ENCODE measurements at regions not wholly inside any gene's neighbourhood (a gene's known extent, or its start where the extent isn't known, plus 50 kb on each side); places are given as distances from the start of the nearest gene placed in this dataset.

DNA sequence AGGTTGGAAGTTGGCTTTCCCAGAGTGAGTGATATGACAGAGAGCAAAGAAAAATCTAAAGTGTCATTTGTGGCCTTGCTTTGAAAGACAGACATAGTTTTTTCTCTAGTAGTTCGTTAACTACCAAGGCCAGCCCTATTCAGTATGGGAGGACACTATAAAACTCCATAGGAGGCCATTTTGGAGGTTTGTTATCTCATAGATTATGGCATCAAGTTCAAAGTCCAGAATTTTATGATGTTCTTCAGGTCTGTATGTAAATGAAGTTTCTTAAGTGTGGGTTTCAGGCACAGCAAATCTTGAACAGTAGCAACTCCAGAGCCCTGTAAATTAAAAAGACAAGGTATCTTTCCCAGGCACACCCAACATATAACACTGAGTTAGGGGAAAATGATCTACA is 437.1 kb downstream of the PLPP3 start:
- no peaks in the 10 kb centered on the region for H3K36me3 ChIP-seq (ENCODE audit: control insufficient read depth in 1 of 2, insufficient read depth in 2 of 2, low read length in 1 of 2)
- DNase-seq, result no peak
- peaks cover 1 to 10% of the 10 kb centered on the region in 2 donors for H3K4me1 ChIP-seq (ENCODE audit: control insufficient read depth in 1 of 2, insufficient read depth in 2 of 2, low read length in 2 of 2)
- no peaks in the 10 kb centered on the region for H3K27me3 ChIP-seq (ENCODE audit: control insufficient read depth in 1 of 2, insufficient read depth in 2 of 2, low read length in 1 of 2)
- no peak for ATAC-seq (ENCODE audit: low FRiP score)
- 95 to 100% methylated on average over 1 of the region's 1 CpG for WGBS, 2 donors
- intact Hi-C loops (cut with DNase I), result no loop called here
- H3K9me3 ChIP-seq (ENCODE audit: control insufficient read depth, low read length), result no peaks in the 10 kb centered on the region
- H3K4me3 ChIP-seq (ENCODE audit: low read length in 2 of 2), result no peak overlapping the region
- no peak overlapping the region for H3K27ac ChIP-seq (ENCODE audit: low read depth in 1 of 2, low read length in 2 of 2)

DNA sequence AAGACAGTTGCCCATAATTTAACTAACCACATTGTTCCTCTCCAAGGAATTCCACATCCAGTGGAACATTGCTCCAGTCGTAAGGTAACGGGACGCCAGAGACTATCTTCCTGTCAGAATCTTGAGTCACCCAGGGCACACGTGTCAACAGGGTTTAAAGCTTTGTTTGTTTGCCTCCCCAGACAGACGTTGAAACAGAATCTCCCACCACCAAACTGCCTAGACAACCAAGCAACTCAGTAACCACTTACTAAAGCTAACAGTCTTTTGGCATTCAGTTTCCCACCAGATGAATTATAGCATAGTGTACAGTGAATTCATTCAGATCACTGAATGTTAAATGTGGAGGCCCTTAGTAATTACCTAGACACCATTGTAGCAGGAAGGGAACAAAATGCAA is 439.5 kb downstream of the PLPP3 start:
- Histone ChIP-seq H3K4me1 (ENCODE audit: control insufficient read depth in 1 of 2, insufficient read depth in 2 of 2, low read length in 2 of 2) (peaks cover 0 to 1% of the 10 kb centered on the region in 2 donors), H3K36me3 (ENCODE audit: control insufficient read depth in 1 of 2, insufficient read depth in 2 of 2, low read length in 1 of 2) (no peaks in the 10 kb centered on the region), H3K27me3 (ENCODE audit: control insufficient read depth in 1 of 2, insufficient read depth in 2 of 2, low read length in 1 of 2) (no peaks in the 10 kb centered on the region), H3K9me3 (ENCODE audit: control insufficient read depth, low read length) (no peaks in the 10 kb centered on the region), H3K4me3 (ENCODE audit: low read length in 2 of 2) (no peak overlapping the region), H3K27ac (ENCODE audit: low read depth in 1 of 2, low read length in 2 of 2) (no peak overlapping the region)
- ATAC-seq (ENCODE audit: low FRiP score), result no peak
- intact Hi-C loops (cut with DNase I), result no loop called here
- DNase-seq, result no peak
- WGBS, 2 donors, result 78 to 85% methylated on average over 5 of the region's 5 CpGs

DNA sequence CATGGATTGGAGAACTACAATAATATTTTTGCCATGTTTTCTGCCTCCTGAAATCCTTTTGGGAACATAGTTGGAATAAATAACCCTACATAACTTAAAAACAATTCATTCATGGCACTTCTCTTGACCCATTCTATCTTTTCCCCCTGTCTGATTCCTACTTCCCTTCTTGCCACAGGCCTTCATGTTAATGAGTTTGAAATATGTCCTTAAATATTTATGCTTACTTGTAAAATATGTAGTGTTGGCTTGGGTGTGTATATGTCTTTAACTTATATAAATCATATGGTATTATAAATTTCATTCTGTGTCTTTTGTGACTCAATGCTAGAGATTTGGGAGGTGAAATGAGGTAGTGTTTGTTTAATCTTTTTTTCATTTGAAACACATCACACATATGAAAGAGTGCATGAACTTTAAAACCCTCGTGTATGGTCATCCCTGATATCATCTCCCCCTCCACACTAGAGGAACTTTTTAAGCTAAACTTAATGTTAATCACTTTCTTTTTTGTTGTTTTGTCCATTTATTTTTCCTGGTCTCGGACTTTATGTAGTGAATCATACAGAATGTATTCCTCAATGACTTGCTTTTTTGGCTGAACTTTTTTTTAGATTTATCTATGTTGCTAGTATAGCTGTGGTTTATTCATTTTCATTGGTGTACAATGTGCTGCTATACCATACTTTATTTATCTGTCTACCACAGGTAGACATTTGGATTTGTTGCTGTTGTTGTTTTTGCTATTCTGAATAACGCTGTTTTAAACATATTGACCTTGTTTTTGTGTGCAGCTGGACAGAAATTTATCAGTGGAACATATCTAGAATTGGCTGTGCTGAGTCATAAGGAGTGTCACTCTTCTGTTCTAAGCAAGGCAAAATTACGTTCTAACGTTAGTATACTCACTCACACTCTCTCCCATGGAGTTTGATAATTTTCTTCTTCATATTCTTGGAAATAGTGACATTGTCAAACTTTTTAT is 441.6 kb downstream of the PLPP3 start:
- 64 to 70% methylated on average over 5 of the region's 5 CpGs for WGBS, 2 donors
- no peak for DNase-seq
- H3K27ac ChIP-seq (ENCODE audit: low read depth in 1 of 2, low read length in 2 of 2), result no peak overlapping the region
- no peak for ATAC-seq (ENCODE audit: low FRiP score)
- no peaks in the 10 kb centered on the region for H3K27me3 ChIP-seq (ENCODE audit: control insufficient read depth in 1 of 2, insufficient read depth in 2 of 2, low read length in 1 of 2)
- no peaks in the 10 kb centered on the region for H3K36me3 ChIP-seq (ENCODE audit: control insufficient read depth in 1 of 2, insufficient read depth in 2 of 2, low read length in 1 of 2)
- H3K4me3 ChIP-seq (ENCODE audit: low read length in 2 of 2), result no peak overlapping the region
- no peaks in the 10 kb centered on the region for H3K4me1 ChIP-seq (ENCODE audit: control insufficient read depth in 1 of 2, insufficient read depth in 2 of 2, low read length in 2 of 2)
- intact Hi-C loops (cut with DNase I), result no loop called here
- peaks cover 1% of the 10 kb centered on the region for H3K9me3 ChIP-seq (ENCODE audit: control insufficient read depth, low read length)

DNA sequence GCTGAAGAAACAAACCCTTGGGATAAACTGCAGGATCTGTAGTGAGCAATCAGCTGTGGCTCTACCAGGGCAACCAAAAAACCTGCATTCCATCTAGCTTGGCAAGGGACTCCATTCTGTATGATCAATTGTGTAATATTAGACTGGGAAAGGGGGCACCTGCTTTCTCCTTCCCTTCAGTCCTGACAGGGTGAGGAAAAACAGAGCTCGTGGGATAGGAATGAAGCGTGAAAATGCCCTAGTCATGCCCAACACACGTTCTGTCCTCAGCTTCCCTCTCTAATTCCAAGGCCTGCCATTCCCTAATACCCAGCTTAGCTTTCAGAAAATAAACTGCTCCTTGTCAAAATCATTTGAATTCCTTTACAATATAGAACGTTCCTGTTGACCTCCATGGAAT is 442.3 kb downstream of the PLPP3 start:
- Histone ChIP-seq H3K27ac (ENCODE audit: low read depth in 1 of 2, low read length in 2 of 2) (no peak overlapping the region), H3K36me3 (ENCODE audit: control insufficient read depth in 1 of 2, insufficient read depth in 2 of 2, low read length in 1 of 2) (no peaks in the 10 kb centered on the region), H3K4me3 (ENCODE audit: low read length in 2 of 2) (no peak overlapping the region), H3K27me3 (ENCODE audit: control insufficient read depth in 1 of 2, insufficient read depth in 2 of 2, low read length in 1 of 2) (no peaks in the 10 kb centered on the region), H3K4me1 (ENCODE audit: control insufficient read depth in 1 of 2, insufficient read depth in 2 of 2, low read length in 2 of 2) (no peaks in the 10 kb centered on the region), H3K9me3 (ENCODE audit: control insufficient read depth, low read length) (peaks cover 1% of the 10 kb centered on the region)
- WGBS, 2 donors, result 67 to 68% methylated on average over 4 of the region's 4 CpGs
- intact Hi-C loops (cut with DNase I), result no loop called here
- no peak for ATAC-seq (ENCODE audit: low FRiP score)
- DNase-seq, result no peak

DNA sequence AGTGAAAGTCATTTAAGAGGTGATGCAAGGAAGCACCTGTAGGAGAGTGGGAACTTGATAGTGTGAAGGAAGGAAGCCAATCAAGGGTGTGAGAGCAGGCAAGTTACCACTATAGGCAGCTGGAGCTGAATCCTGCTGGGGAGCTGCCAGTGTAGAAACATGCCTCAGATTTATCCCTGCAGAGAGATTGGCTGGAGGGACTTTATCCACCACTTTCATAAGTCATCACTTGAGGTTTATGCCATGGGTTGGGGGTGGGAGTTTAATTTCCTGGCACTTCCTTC is 443.6 kb downstream of the PLPP3 start:
- no peaks in the 10 kb centered on the region for H3K4me1 ChIP-seq (ENCODE audit: control insufficient read depth in 1 of 2, insufficient read depth in 2 of 2, low read length in 2 of 2)
- ATAC-seq (ENCODE audit: low FRiP score) (no peak), DNase-seq (no peak)
- no peak overlapping the region for H3K27ac ChIP-seq (ENCODE audit: low read depth in 1 of 2, low read length in 2 of 2)
- peaks cover 1% of the 10 kb centered on the region for H3K9me3 ChIP-seq (ENCODE audit: control insufficient read depth, low read length)
- H3K27me3 ChIP-seq (ENCODE audit: control insufficient read depth in 1 of 2, insufficient read depth in 2 of 2, low read length in 1 of 2), result no peaks in the 10 kb centered on the region
- H3K4me3 ChIP-seq (ENCODE audit: low read length in 2 of 2), result no peak overlapping the region
- H3K36me3 ChIP-seq (ENCODE audit: control insufficient read depth in 1 of 2, insufficient read depth in 2 of 2, low read length in 1 of 2), result no peaks in the 10 kb centered on the region
- intact Hi-C loops (cut with DNase I), result no loop called here

DNA sequence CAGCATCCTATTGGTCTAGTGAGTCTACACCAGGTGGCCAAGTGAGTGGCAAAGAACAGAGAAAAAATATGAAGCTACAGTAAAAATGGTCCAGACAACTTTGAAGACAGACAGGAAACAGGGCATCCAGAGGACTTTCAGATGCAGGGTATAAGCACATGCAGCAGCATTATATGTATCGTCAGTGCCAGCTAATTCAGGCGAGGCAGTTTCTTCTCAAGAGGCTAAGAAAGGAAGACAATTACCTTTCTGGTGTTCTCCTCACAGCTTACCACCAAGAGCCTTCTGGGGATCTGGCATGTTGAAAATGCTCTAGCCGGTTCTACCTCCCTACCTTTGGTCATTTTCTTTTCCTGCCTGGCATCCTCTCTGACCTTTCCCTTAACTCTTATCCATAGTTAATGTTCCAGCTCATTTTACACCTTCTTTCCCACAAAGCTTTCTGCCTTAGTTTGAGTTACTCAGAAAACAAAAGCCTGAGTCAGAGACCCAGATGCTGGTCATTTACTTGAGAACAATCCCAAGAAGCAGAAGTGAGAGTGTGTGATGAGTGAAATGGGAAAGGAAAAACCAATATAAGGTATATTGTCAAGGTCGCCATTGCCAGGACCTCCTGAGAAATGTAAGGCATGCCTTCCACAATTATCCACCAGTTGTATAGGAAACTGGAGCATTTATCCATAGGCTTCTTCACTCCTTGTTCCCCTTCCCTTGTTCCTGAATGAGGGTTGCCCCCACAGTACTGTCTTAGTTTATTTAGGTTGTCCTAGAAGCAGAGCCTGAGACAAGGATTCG is 444.1 kb downstream of the PLPP3 start:
- DNase-seq, result no peak
- H3K4me1 ChIP-seq (ENCODE audit: control insufficient read depth in 1 of 2, insufficient read depth in 2 of 2, low read length in 2 of 2), result no peaks in the 10 kb centered on the region
- 94 to 97% methylated on average over 5 of the region's 5 CpGs for WGBS, 2 donors
- intact Hi-C loops (cut with DNase I), result no loop called here
- ATAC-seq (ENCODE audit: low FRiP score), result no peak
- no peaks in the 10 kb centered on the region for H3K27me3 ChIP-seq (ENCODE audit: control insufficient read depth in 1 of 2, insufficient read depth in 2 of 2, low read length in 1 of 2)
- H3K36me3 ChIP-seq (ENCODE audit: control insufficient read depth in 1 of 2, insufficient read depth in 2 of 2, low read length in 1 of 2), result no peaks in the 10 kb centered on the region
- no peak overlapping the region for H3K4me3 ChIP-seq (ENCODE audit: low read length in 2 of 2)
- H3K9me3 ChIP-seq (ENCODE audit: control insufficient read depth, low read length), result peaks cover 1% of the 10 kb centered on the region
- H3K27ac ChIP-seq (ENCODE audit: low read depth in 1 of 2, low read length in 2 of 2), result no peak overlapping the region

DNA sequence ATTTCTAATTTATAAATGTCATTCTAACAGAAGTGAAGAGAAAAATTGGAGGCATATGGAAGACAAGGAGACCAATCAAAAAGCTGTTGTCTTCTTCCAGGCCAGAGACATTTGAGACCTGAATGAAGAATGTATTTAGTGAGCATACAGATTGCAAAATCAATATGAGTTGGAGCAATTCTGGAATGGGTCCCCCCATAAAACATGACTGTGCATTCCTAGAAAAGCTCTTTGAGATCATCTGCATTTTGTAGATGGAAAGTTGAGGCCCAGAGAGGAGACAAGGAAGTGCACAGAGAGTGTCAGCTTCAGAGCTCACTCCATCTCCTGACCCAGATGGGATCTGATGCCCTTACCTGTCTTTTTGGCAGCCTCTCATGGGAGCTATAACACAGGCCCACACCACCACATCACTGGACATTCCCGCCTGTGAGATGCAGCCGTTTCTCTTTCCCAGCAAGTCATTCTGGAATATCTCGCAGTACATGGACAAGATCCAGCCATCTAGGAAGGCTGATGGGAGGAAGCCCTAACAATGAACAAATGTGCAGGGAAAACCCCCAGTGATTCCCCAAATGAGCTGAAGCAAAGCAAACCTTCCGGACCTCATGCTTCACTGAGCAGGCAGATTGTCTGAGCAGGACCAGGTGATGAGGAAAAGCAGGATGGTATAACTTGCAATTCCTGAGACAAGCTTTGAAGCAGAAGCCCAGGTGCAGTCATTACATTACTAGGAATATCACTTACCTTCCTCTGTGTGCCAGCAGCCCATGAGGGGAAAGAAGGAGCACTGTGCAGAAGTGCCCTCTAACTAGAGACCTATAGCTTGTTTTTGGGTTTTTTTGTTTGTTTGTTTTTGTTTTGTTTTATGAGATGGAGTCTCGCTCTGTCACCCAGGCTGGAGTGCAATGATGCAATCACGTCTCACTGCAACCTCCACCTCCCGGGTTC is 445.6 kb downstream of the PLPP3 start:
- Histone ChIP-seq H3K9me3 (ENCODE audit: control insufficient read depth, low read length) (peaks cover 1% of the 10 kb centered on the region), H3K4me3 (ENCODE audit: low read length in 2 of 2) (no peak overlapping the region), H3K27ac (ENCODE audit: low read depth in 1 of 2, low read length in 2 of 2) (no peak overlapping the region), H3K4me1 (ENCODE audit: control insufficient read depth in 1 of 2, insufficient read depth in 2 of 2, low read length in 2 of 2) (peaks cover 0 to 2% of the 10 kb centered on the region in 2 donors), H3K27me3 (ENCODE audit: control insufficient read depth in 1 of 2, insufficient read depth in 2 of 2, low read length in 1 of 2) (no peaks in the 10 kb centered on the region), H3K36me3 (ENCODE audit: control insufficient read depth in 1 of 2, insufficient read depth in 2 of 2, low read length in 1 of 2) (no peaks in the 10 kb centered on the region)
- no peak for DNase-seq
- intact Hi-C loops (cut with DNase I), result no loop called here
- 95% methylated on average over 7 of the region's 7 CpGs for WGBS, 2 donors
- no peak for ATAC-seq (ENCODE audit: low FRiP score)

DNA sequence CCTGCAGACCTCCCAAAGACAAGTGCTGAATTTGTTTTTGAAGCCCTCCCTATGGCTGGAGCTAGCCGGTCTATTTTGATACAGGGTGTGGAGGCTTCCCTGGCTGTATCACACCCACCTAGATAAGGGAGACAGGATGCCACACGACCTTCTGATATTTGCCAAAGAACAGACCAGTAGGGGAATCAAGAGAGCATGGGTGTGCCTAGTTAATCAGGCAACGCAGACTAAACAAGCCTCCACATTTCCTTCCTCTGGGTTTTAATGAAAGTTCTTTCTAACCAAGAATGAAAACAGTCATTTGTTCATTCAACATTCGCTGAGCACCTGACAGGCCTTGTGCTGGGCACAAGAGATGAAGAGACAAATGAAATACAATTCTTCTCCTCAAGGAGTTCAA is 446.8 kb downstream of the PLPP3 start:
- H3K4me3 ChIP-seq (ENCODE audit: low read length in 2 of 2), result no peak overlapping the region
- no peaks in the 10 kb centered on the region for H3K36me3 ChIP-seq (ENCODE audit: control insufficient read depth in 1 of 2, insufficient read depth in 2 of 2, low read length in 1 of 2)
- 72 to 75% methylated on average over 4 of the region's 4 CpGs for WGBS, 2 donors
- ATAC-seq (ENCODE audit: low FRiP score) (no peak), DNase-seq (no peak)
- peaks cover 0 to 2% of the 10 kb centered on the region in 2 donors for H3K4me1 ChIP-seq (ENCODE audit: control insufficient read depth in 1 of 2, insufficient read depth in 2 of 2, low read length in 2 of 2)
- no peak overlapping the region for H3K27ac ChIP-seq (ENCODE audit: low read depth in 1 of 2, low read length in 2 of 2)
- peaks cover 1% of the 10 kb centered on the region for H3K9me3 ChIP-seq (ENCODE audit: control insufficient read depth, low read length)
- H3K27me3 ChIP-seq (ENCODE audit: control insufficient read depth in 1 of 2, insufficient read depth in 2 of 2, low read length in 1 of 2), result no peaks in the 10 kb centered on the region
- intact Hi-C loops (cut with DNase I), result no loop called here

All from aorta (tissue), 5 donors.